AG04450 (cell line): ENCODE measurements at regions not wholly inside any gene's neighbourhood (a gene's known extent, or its start where the extent isn't known, plus 50 kb on each side); places are given as distances from the start of the nearest gene placed in this dataset.

Experiments
- CTCF ChIA-PET: fragments of 300-600, 350-600 bp; formaldehyde crosslinking; extraction: SDS; loops from one replicate; lab custom pipeline; 2022; ENCODE audit warnings: antibody characterized with exemption, inconsistent platforms; lab: Charles Lee
- POLR2A ChIA-PET: fragments of 350-600 bp; formaldehyde crosslinking; extraction: SDS; loops from one replicate; lab custom pipeline; 2021; ENCODE audit warnings: antibody characterized with exemption, inconsistent platforms; lab: Yijun Ruan, JAX
- DNase-seq: peaks from one replicate; pipeline ENCODE4 v3.0.0-alpha.2; 2011; ENCODE audit warnings: low read depth, low spot score
- H3K27ac ChIP-seq: one replicate; pipeline ENCODE4 v1.5.1; 2012; ENCODE audit warnings: low read depth, low read length, control low read depth
- H3K27me3 ChIP-seq: one replicate; pipeline ENCODE4 v1.6.0; 2012; ENCODE audit warnings: low read length; ENCODE audit not compliant: control insufficient read depth, insufficient read depth
- H3K4me3 ChIP-seq: 2 replicates; pipeline ENCODE4 v1.5.1; 2011; ENCODE audit warnings: mild to moderate bottlenecking, low read depth, low read length, control low read depth
- H3K9me3 ChIP-seq: 2 replicates; pipeline ENCODE4 v1.5.1; 2012; ENCODE audit warnings: low read length; ENCODE audit not compliant: control insufficient read depth, insufficient read depth
- CTCF ChIP-seq: IDR thresholded peaks from 2 replicates; pipeline ENCODE4 v1.5.1; 2011; ENCODE audit warnings: low read depth, low read length, control low read depth, inconsistent platforms

GRCh38 chr13:73983109-73983508 lies 151.1 kb downstream of the KLF12 start:
- no peak overlapping the region for H3K27ac ChIP-seq
- no peaks in the 10 kb centered on the region for H3K9me3 ChIP-seq

DNA sequence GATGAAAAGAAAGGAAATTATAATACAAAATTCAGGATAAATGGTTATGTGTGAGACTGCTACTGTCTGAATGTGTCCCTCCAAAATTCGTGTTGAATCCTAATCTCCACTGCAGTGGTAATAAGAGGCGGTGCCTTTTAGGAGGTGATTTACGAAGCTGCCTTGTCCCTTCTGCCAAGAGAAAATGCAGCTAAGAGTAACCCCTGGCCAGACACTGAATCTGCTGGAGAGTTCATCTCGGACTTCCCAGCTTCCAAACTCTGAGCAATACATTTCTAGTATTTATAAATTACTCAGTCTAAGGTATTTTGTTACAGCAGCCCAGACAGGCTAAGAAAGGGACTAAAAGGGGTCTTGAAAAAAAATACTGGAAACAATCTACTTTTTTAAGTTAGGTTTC lies 152.6 kb downstream of the KLF12 start:
- Histone ChIP-seq H3K4me3 (no peak overlapping the region), H3K27ac (no peak overlapping the region), H3K27me3 (no peaks in the 10 kb centered on the region), H3K9me3 (no peaks in the 10 kb centered on the region)
- no peak for DNase-seq
- POLR2A ChIA-PET = no interaction called here
- CTCF ChIA-PET = no interaction called here
- TF ChIP-seq CTCF = no peak

More at GRCh38 chr13:73983109-73983508, 151.1 kb downstream of the KLF12 start:
- Histone ChIP-seq H3K4me3 (no peak overlapping the region), H3K27me3 (no peaks in the 10 kb centered on the region)
- TF ChIP-seq CTCF = no peak
- POLR2A ChIA-PET = no interaction called here
- DNase-seq = no peak
- CTCF ChIA-PET = no interaction called here

- POLR2A ChIA-PET = no interaction called here
- H3K9me3 ChIP-seq = no peaks in the 10 kb centered on the region
- CTCF ChIA-PET = no interaction called here
- no peak overlapping the region for H3K27ac ChIP-seq
- no peak for DNase-seq
- H3K4me3 ChIP-seq = no peak overlapping the region
- H3K27me3 ChIP-seq = no peaks in the 10 kb centered on the region
- no peak for TF ChIP-seq CTCF
Observed at GRCh38 chr13:73975767-73976166, 158.4 kb downstream of the KLF12 start.

- POLR2A ChIA-PET = no interaction called here
- no peak for DNase-seq
- Histone ChIP-seq H3K9me3 (no peaks in the 10 kb centered on the region), H3K4me3 (no peak overlapping the region), H3K27ac (no peak overlapping the region), H3K27me3 (no peaks in the 10 kb centered on the region)
- TF ChIP-seq CTCF = no peak
- CTCF ChIA-PET = no interaction called here
Observed at GRCh38 chr13:73974051-73974450, 160.2 kb downstream of the KLF12 start.

DNA sequence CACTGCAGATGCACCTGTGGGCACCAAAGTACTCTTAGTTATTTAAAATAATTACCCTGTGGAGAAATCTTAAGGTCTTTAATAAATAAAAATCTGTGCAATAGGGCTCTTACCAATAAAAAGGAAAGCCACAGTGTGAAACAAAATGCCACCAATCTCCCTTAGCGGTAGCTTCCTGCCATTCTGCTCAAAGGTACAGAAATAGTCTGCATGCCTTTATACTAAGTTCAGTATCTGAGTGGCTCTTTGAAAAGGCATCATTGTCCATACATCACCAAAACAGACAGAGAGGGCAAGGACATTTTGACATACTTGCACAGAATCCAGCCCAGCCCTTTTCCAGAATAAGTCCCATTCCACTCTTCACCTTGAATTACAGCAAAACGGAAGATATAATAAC lies 161.0 kb downstream of the KLF12 start:
- no peak for TF ChIP-seq CTCF
- Histone ChIP-seq H3K27me3 (no peaks in the 10 kb centered on the region), H3K9me3 (no peaks in the 10 kb centered on the region), H3K4me3 (no peak overlapping the region), H3K27ac (no peak overlapping the region)
- no peak for DNase-seq
- POLR2A ChIA-PET = no interaction called here
- CTCF ChIA-PET = no interaction called here
